CD4-positive, CD25-positive, alpha-beta regulatory T cell (primary cell): ENCODE measurements at regions not wholly inside any gene's neighbourhood (a gene's known extent, or its start where the extent isn't known, plus 50 kb on each side); places are given as distances from the start of the nearest gene placed in this dataset.

Source experiments
- ATAC-seq, 2 donors: fragments of 150-1000 bp; cut with Tn5 transposase; one replicate each; pipeline ENCODE4 v1.10.0; 2021; ENCODE audit warnings: low read depth in 2 of 2, moderate number of reproducible peaks in 2 of 2, moderate library complexity in 1 of 2
- DNase-seq, 3 donors: peaks; one replicate each; pipeline versions ENCODE4 v3.0.0 to v3.0.0-alpha.2; 2012 to 2022; ENCODE audit warnings: mixed read lengths in 1 of 3
- H3K27ac ChIP-seq: one replicate; pipeline ENCODE4 v1.7.0; 2013; ENCODE audit warnings: mild to moderate bottlenecking, low read length; ENCODE audit not compliant: insufficient read depth, poor library complexity, severe bottlenecking
- H3K27me3 ChIP-seq: one replicate; pipeline ENCODE4 v1.7.0; 2013; ENCODE audit warnings: low read length; ENCODE audit not compliant: control insufficient read depth, insufficient read depth
- H3K36me3 ChIP-seq: one replicate; pipeline ENCODE4 v1.7.0; 2013; ENCODE audit warnings: mild to moderate bottlenecking, low read length, moderate library complexity; ENCODE audit not compliant: control insufficient read depth, insufficient read depth
- H3K4me1 ChIP-seq: 2 replicates; pipeline ENCODE4 v1.7.0; 2013; ENCODE audit warnings: mild to moderate bottlenecking, low read length; ENCODE audit not compliant: insufficient read depth, control insufficient read depth, poor library complexity, severe bottlenecking
- H3K4me3 ChIP-seq: one replicate; pipeline ENCODE4 v1.7.0; 2013; ENCODE audit warnings: low read depth, mild to moderate bottlenecking, low read length, moderate library complexity
- H3K9me3 ChIP-seq, 2 experiments: 1 replicate in 1 of 2; 2 replicates in 1 of 2; pipeline ENCODE4 v1.7.0; 2013; ENCODE audit warnings: low read length in 2 of 2, mild to moderate bottlenecking in 1 of 2, moderate library complexity in 1 of 2; ENCODE audit not compliant: control insufficient read depth in 2 of 2
- H3K27ac Mint-ChIP-seq, 3 donors: one replicate each; pipeline ENCODE4 v1.8.0; 2020 to 2022; ENCODE audit warnings: mild to moderate bottlenecking in 3 of 3, mixed read lengths in 3 of 3, moderate library complexity in 2 of 3
- H3K27me3 Mint-ChIP-seq: one replicate; pipeline ENCODE4 v1.8.0; 2022; ENCODE audit warnings: mild to moderate bottlenecking, mixed read lengths
- H3K36me3 Mint-ChIP-seq: one replicate; pipeline ENCODE4 v1.8.0; 2020; ENCODE audit warnings: mixed read lengths
- H3K4me1 Mint-ChIP-seq, 4 donors: one replicate each; pipeline ENCODE4 v1.8.0; 2020 to 2022; ENCODE audit warnings: mixed read lengths in 4 of 4, mild to moderate bottlenecking in 1 of 4
- H3K4me3 Mint-ChIP-seq, 4 donors: one replicate each; pipeline ENCODE4 v1.8.0; 2020 to 2022; ENCODE audit warnings: mild to moderate bottlenecking in 4 of 4, mixed read lengths in 4 of 4, moderate library complexity in 3 of 4
- H3K9me3 Mint-ChIP-seq, 7 donors: one replicate each; pipeline ENCODE4 v1.8.0; 2020 to 2022; ENCODE audit warnings: mixed read lengths in 7 of 7, mild to moderate bottlenecking in 3 of 7, moderate library complexity in 2 of 7

DNA sequence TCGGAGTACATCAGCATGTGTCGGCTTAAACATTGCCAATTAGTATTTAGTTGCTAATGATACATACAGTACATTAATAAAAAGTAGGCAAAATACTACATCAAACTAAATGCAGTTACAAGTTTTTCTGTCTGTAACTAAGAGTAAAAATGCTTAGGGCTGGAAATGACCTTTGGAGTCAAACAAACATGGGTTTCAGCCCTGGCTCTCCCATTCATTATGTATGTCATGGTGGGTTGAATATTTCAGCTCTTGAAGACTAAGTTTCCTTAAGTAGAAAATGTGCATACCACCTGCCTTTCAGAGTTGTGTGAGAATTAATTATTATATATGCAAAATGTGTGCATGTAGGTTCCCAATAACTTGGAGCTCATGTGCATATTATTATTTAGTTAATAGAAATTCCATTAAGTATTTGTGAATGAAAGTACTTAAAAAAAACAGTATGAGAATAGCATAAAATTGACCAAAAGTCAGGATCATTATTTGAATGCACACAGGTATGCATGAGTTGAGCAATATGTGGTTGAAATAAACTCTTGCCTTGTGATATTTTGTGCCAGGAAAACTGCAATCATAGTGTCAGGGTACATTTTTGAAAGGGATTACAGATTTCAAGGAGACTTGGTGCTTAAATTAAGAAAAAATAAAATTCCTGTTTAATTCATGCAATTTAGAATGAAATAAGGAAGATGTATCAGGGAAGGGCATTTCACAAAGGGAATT, 2048.7 kb downstream of the PCDH7 start:
- no peak overlapping the region for H3K4me3 Mint-ChIP-seq
- no peaks in the 10 kb centered on the region for H3K4me1 ChIP-seq
- DNase-seq = no peak
- ATAC-seq = no peak
- no peaks in the 10 kb centered on the region for H3K27me3 ChIP-seq
- peaks cover 0 to 2% of the 10 kb centered on the region in 2 experiments for H3K9me3 ChIP-seq
- no peaks in the 10 kb centered on the region for H3K36me3 Mint-ChIP-seq
- H3K4me3 ChIP-seq = no peak overlapping the region
- H3K36me3 ChIP-seq = no peaks in the 10 kb centered on the region
- no peaks in the 10 kb centered on the region for H3K27me3 Mint-ChIP-seq
- H3K4me1 Mint-ChIP-seq = no peaks in the 10 kb centered on the region
- H3K27ac ChIP-seq = no peak overlapping the region
- peaks cover 0 to 16% (median 3%) of the 10 kb centered on the region in 7 donors for H3K9me3 Mint-ChIP-seq
- no peak overlapping the region for H3K27ac Mint-ChIP-seq

DNA sequence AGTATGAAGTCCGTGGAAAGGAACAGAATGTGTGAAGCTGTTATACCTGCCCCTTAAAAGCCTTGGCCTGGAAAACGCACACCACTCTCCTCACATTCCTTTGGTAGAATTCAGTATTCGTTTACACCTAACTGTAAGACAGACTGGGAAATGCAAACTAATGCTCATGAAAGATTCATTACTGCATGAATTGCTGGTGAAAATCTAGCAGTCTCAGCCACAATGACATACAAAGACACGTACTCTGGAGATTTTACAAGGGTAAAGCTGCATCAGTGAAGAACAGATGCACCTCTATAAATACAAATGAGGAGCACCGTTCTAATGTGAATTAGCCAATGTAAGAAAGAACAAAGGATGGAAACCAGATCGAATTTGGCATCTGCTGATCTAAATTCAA, 2051.3 kb downstream of the PCDH7 start:
- Mint-ChIP-seq H3K36me3 (no peaks in the 10 kb centered on the region), H3K9me3 (peaks cover 0 to 18% (median 3%) of the 10 kb centered on the region in 7 donors), H3K27me3 (no peaks in the 10 kb centered on the region), H3K27ac (no peak overlapping the region), H3K4me3 (no peak overlapping the region), H3K4me1 (no peaks in the 10 kb centered on the region)
- ATAC-seq (no peak), DNase-seq (no peak)
- no peaks in the 10 kb centered on the region for H3K36me3 ChIP-seq
- H3K27ac ChIP-seq = no peak overlapping the region
- no peak overlapping the region for H3K4me3 ChIP-seq
- peaks cover 0 to 2% of the 10 kb centered on the region in 2 experiments for H3K9me3 ChIP-seq
- no peaks in the 10 kb centered on the region for H3K27me3 ChIP-seq
- no peaks in the 10 kb centered on the region for H3K4me1 ChIP-seq

DNA sequence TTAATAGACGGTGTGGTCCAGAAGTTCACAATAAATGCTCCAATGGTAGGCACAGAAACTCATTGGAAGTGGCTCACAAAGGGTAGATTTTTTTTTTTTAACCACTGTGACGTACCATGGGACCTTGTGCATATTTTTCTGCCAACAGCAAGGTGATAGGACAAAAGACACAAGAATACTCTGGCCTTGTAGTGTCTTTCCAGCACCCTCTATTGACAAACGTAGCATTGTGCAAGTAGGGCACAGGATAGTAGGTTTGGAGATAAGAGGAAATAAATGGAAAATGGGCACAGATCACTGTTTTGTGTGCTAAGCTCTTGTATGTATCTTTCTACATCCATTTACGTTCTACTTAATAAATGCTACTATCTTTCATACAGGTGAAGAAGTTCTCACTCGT, 2054.9 kb downstream of the PCDH7 start:
- Histone ChIP-seq H3K4me1 (no peaks in the 10 kb centered on the region), H3K4me3 (no peak overlapping the region), H3K27ac (no peak overlapping the region), H3K9me3 (no peaks in the 10 kb centered on the region), H3K36me3 (no peaks in the 10 kb centered on the region), H3K27me3 (no peaks in the 10 kb centered on the region)
- Mint-ChIP-seq H3K4me1 (no peaks in the 10 kb centered on the region), H3K9me3 (peaks cover 0 to 19% (median 8%) of the 10 kb centered on the region in 7 donors), H3K27ac (no peak overlapping the region), H3K27me3 (peaks cover 4% of the 10 kb centered on the region), H3K36me3 (no peaks in the 10 kb centered on the region), H3K4me3 (no peak overlapping the region)
- ATAC-seq (no peak), DNase-seq (no peak)

DNA sequence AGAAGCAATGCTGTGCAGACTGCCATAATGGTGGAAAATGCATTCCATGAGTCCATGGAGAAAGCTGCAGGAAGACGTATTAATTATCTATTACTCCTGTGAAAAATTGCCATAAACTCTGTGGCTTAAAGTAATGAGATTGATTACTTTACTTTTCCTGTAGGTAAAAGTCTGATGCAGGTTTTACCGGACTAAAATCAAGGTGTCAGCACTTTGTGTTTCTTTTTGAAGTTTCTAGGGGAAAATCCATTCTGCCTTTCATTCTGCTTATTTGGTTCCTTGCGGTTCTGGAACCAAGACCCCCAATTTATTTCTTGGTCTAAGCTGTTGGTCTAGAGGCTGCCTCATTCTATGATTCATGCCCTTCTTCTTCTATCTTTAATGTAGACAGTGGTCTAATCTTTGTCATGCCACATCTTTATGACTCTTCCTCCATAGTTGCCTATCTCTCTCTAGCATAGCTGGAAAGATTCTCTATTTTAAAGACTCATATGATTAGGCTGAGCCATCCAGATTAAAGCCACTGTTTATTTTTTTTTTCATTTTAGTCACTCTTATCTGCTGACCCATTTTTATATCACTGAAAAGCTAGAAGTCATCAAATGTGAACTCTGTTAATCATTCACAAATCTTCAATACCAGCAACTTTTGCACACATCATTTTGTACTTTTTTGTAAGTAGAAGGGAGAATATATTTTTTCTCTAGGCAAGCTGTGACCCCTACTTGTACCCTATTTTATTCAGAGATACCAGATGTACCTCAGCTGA, 2056.4 kb downstream of the PCDH7 start:
- ATAC-seq = no peak
- no peaks in the 10 kb centered on the region for H3K4me1 Mint-ChIP-seq

DNA sequence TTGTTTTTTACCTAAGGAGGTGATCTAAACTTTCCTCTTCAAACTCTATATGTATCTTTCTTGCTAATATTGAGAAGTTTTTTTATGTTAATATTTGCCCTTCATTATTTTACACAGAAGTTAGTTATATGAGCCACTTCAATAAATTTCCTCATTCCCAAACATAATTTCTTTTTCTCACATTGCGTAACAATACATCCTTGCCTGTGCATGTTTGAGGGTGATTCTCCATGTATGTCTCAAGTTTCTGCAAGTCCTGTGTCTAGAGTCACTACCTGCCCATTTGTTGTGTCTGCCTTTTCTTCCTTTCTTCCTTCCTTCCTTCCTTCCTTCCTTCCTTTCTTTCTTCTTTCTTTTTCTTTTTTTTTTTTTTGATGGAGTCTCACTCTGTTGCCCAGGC, 2057.9 kb downstream of the PCDH7 start:
- Mint-ChIP-seq H3K27ac (no peak overlapping the region), H3K4me1 (no peaks in the 10 kb centered on the region), H3K36me3 (no peaks in the 10 kb centered on the region), H3K9me3 (peaks cover 2 to 23% (median 16%) of the 10 kb centered on the region in 7 donors), H3K4me3 (no peak overlapping the region), H3K27me3 (peaks cover 4% of the 10 kb centered on the region)
- H3K9me3 ChIP-seq = no peaks in the 10 kb centered on the region
- no peak overlapping the region for H3K4me3 ChIP-seq
- no peak for ATAC-seq
- H3K27me3 ChIP-seq = no peaks in the 10 kb centered on the region
- DNase-seq = no peak
- H3K4me1 ChIP-seq = no peaks in the 10 kb centered on the region
- no peak overlapping the region for H3K27ac ChIP-seq
- no peaks in the 10 kb centered on the region for H3K36me3 ChIP-seq

More for the DNA sequence above, 2056.4 kb downstream of the PCDH7 start:
- no peaks in the 10 kb centered on the region for H3K9me3 ChIP-seq
- Mint-ChIP-seq H3K27ac (no peak overlapping the region), H3K36me3 (no peaks in the 10 kb centered on the region), H3K9me3 (peaks cover 0 to 21% (median 10%) of the 10 kb centered on the region in 7 donors), H3K27me3 (peaks cover 4% of the 10 kb centered on the region), H3K4me3 (no peak overlapping the region)
- no peaks in the 10 kb centered on the region for H3K27me3 ChIP-seq
- H3K27ac ChIP-seq = no peak overlapping the region
- DNase-seq = no peak
- no peaks in the 10 kb centered on the region for H3K36me3 ChIP-seq
- no peak overlapping the region for H3K4me3 ChIP-seq
- H3K4me1 ChIP-seq = no peaks in the 10 kb centered on the region

DNA sequence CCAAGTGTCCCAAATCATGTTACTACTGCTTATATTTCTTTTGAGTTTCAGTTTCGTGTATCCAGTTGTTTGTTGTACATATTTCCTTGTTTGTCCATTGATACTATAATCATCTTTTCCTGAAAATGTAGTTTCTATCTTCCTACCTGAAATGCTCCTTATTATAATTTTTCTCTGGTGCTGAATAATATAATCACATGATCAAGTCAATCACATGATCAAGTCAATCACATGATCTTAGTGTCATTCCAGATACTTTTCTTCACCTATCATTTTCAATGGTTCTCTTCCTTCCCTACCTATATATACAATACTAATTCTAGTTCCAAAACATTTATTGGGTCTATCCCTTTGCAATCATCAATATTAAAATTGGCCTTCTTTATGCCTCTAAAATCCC, 2058.8 kb downstream of the PCDH7 start:
- no peak overlapping the region for H3K4me3 ChIP-seq
- no peaks in the 10 kb centered on the region for H3K9me3 ChIP-seq
- no peaks in the 10 kb centered on the region for H3K27me3 ChIP-seq
- ATAC-seq (no peak), DNase-seq (no peak)
- H3K36me3 ChIP-seq = no peaks in the 10 kb centered on the region
- no peaks in the 10 kb centered on the region for H3K4me1 ChIP-seq
- H3K27ac ChIP-seq = no peak overlapping the region
- peaks cover 4% of the 10 kb centered on the region for H3K27me3 Mint-ChIP-seq
- no peaks in the 10 kb centered on the region for H3K4me1 Mint-ChIP-seq
- no peak overlapping the region for H3K4me3 Mint-ChIP-seq
- H3K27ac Mint-ChIP-seq = no peak overlapping the region
- H3K36me3 Mint-ChIP-seq = no peaks in the 10 kb centered on the region
- H3K9me3 Mint-ChIP-seq = peaks cover 2 to 23% (median 16%) of the 10 kb centered on the region in 7 donors

DNA sequence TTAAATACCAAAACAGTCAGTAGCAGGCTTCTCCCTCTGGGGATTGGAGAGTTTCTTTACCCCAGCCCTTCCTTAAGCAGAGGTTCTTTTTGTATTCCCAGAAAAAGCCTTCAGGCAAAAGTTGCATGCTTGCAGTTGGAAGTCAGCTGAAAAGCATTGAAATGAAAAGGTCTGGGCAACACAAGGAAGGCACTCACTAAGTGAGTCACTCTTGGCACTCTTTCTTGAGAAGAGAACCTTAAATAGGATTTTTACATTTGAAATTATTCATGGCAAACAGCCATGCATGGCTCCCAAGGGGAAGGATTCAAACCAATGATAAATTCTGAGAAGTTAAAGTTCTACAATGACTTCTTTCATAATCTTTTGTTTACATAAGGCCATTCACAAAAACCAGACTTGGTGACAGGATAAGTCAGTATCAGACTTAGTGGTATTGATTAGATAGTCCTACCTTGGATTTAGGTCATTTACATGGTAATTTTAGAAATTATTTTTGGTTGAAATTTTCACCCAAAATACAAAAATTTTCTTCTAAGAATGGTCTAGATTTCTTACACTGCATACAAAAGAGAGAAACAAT, 2068.9 kb downstream of the PCDH7 start:
- Histone ChIP-seq H3K9me3 (peaks cover 0 to 2% of the 10 kb centered on the region in 2 experiments), H3K4me3 (no peak overlapping the region), H3K27ac (no peak overlapping the region), H3K27me3 (no peaks in the 10 kb centered on the region), H3K4me1 (no peaks in the 10 kb centered on the region), H3K36me3 (no peaks in the 10 kb centered on the region)
- DNase-seq (no peak), ATAC-seq (no peak)
- no peaks in the 10 kb centered on the region for H3K4me1 Mint-ChIP-seq
- no peaks in the 10 kb centered on the region for H3K27me3 Mint-ChIP-seq
- no peaks in the 10 kb centered on the region for H3K36me3 Mint-ChIP-seq
- H3K4me3 Mint-ChIP-seq = no peak overlapping the region
- peaks cover 1 to 17% (median 4%) of the 10 kb centered on the region in 7 donors for H3K9me3 Mint-ChIP-seq
- H3K27ac Mint-ChIP-seq = no peak overlapping the region
